SK-N-MC (cell line): ENCODE measurements at regions not wholly inside any gene's neighbourhood (a gene's known extent, or its start where the extent isn't known, plus 50 kb on each side); places are given as distances from the start of the nearest gene placed in this dataset.

Source experiments
- DNase-seq: peaks from one replicate; pipeline ENCODE4 v3.0.0-alpha.2; 2011; ENCODE audit warnings: low read depth, low spot score
- H3K27ac ChIP-seq: fragments of 200-600 bp; sonication (generic); 2 replicates; pipeline ENCODE4 v1.5.1; 2016; ENCODE audit warnings: mixed run types
- H3K36me3 ChIP-seq: fragments of 200-600 bp; sonication (generic); 2 replicates; pipeline ENCODE4 v1.6.1; 2017; ENCODE audit warnings: antibody characterized with exemption, low read length, mixed read lengths; ENCODE audit not compliant: insufficient read depth
- H3K4me3 ChIP-seq: fragments of 200-600 bp; sonication (generic); 2 replicates; pipeline ENCODE4 v1.5.1; 2016
- H3K9ac ChIP-seq: fragments of 200-600 bp; sonication (generic); 2 replicates; pipeline ENCODE4 v1.8.0; 2017; ENCODE audit warnings: mixed run types, mixed read lengths; ENCODE audit not compliant: insufficient read length
- H3K9me3 ChIP-seq: fragments of 200-600 bp; sonication (generic); 2 replicates; pipeline ENCODE4 v1.6.1; 2017; ENCODE audit warnings: low read depth, mild to moderate bottlenecking, antibody characterized with exemption, low read length, moderate library complexity, mixed read lengths
- EZH2 ChIP-seq: fragments of 200-600 bp; sonication (generic); IDR thresholded peaks from one replicate; pipeline ENCODE4 v1.6.1; 2017; ENCODE audit warnings: antibody characterized with exemption
- FOXP2 ChIP-seq: optimal IDR thresholded peaks from 2 replicates; pipeline ENCODE3; 2011; ENCODE audit warnings: mild to moderate bottlenecking, moderate library complexity; ENCODE audit not compliant: insufficient read depth; ENCODE audit errors: extremely low read length, control extremely low read depth
- POLR2AphosphoS5 ChIP-seq: IDR thresholded peaks from 2 replicates; pipeline ENCODE4 v1.6.1; 2012; ENCODE audit warnings: mild to moderate bottlenecking, low read depth, low read length, borderline replicate concordance

DNA sequence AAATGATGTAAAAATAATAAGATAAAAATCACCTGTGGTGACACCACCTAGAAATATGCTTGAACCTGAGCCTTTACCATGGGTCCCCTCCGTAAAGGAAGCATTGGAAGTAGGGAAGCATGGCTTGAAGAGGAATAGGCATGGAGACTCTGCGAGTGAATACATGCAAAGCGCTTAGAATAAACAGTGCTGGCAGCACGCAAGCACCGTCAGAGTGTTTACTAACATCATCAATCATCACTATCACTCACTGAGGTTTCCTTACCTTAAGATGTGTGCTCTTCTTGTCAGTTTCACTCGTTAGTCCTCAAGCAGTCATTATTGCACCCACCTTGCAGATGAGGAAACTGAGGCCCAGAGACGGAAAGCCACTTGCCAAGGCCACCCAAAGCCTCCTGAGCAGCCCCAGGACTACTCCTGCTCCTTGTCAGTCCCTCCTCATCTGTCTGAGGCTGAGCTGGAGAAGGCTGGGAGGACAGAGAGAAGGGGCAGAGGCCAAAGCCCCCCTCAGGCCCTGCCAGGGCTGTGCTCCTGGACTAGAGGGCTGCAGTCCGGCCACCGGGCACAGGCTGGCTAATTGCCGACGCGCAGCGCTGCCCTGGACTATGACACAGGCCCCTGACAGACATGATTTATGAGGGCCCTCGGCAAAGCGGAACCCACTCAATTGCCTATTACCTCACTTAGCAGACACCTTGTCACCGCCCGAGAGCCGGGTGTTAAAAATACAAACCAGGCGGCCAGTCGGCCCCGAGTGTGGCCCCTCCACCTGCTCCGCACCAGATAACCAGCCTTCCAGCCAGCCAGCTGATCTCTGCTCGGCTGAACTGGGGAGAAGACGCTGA lies 168.9 kb downstream of the MN1 start:
- no peak overlapping the region for H3K27ac ChIP-seq
- no peak overlapping the region for H3K9ac ChIP-seq
- H3K36me3 ChIP-seq: no peaks in the 10 kb centered on the region
- H3K9me3 ChIP-seq: no peaks in the 10 kb centered on the region
- TF ChIP-seq FOXP2 (no peak), EZH2 (no peak), POLR2AphosphoS5 (no peak)
- no peak overlapping the region for H3K4me3 ChIP-seq
- no peak for DNase-seq

DNA sequence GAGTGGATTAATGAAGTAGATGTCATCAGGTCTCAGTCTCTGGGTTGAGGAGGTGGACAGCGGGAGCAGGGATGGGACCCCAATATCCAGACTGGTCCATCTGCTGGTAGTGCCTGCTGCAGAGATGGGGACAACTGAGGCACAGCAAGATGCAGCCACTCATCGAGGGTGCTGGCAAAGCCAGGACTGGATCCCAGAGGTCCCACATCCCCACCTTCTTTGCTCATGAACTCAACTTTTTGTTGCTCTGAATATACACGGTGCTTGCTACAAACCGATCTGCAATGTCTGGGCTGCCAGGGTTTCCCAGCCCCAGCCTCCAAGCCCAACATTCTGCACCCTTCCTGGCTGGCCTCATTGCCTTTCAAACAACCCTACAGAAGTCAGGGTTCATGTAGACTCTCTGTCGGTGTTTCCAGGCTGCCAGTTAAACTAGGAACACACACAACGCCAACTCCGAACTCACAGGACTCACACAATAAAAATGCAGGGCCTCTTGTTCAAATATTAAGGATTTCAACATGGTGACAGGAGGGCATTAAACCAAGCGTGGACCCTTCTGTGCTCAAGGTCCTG lies 168.2 kb downstream of the MN1 start:
- H3K27ac ChIP-seq: no peak overlapping the region
- no peak overlapping the region for H3K4me3 ChIP-seq
- no peak for DNase-seq
- TF ChIP-seq FOXP2 (no peak), POLR2AphosphoS5 (no peak), EZH2 (no peak)
- H3K36me3 ChIP-seq: no peaks in the 10 kb centered on the region
- no peaks in the 10 kb centered on the region for H3K9me3 ChIP-seq
- H3K9ac ChIP-seq: no peak overlapping the region

DNA sequence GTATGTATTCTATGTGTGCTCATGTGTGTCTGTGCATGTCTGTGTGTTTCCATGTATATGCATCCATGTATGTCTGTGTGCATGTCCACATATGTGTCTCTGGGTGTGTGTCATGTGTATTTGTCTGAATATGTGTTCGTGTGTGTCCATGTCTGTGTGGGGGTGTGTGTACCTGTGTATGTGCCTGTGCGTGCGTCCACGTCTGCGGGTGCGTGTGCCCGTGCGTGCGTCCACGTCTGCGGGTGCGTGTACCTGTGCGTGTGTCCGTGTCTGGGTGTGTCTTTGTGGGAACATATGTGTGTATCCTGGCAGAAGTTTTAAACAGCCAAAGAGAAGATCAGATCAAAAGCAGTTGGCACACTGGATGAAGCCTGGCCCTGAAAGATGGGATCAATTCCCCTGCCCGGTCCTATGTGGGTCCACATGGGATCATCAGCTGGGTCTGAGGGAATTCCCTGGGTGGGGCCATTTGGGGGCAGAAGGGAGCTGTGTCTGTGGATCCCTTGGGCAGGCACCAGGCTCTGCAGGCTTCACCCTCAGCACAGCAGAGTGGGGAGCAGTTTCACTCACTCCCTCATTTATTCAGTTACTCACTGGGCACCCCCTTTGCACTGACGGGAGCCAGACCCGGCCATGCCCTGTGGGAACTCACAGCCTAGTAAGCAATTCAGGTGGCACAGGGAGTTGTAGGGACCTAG lies 167.4 kb downstream of the MN1 start:
- Histone ChIP-seq H3K9ac (no peak overlapping the region), H3K27ac (no peak overlapping the region), H3K4me3 (no peak overlapping the region), H3K36me3 (no peaks in the 10 kb centered on the region), H3K9me3 (no peaks in the 10 kb centered on the region)
- no peak for TF ChIP-seq EZH2
- DNase-seq: no peak

DNA sequence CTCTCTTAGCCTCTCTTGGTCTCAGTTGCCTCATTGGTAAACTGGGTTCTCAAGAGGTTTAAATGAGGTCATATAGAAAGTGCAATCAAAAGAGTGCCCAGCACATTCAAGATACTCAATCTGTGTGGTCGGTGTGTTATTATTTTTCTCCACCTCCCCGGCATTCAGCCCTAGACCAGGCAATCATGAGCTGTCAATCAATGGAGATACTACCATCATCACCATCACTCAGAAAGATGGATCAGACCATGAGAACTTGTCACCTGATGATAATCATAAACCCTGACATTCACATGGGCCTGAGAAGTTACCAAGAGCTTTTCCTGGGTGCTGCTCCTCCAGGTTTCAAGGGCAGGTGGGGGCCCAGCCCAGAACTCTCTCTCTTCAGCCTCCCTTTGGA lies 166.1 kb downstream of the MN1 start:
- no peak overlapping the region for H3K4me3 ChIP-seq
- no peaks in the 10 kb centered on the region for H3K36me3 ChIP-seq
- no peak overlapping the region for H3K9ac ChIP-seq
- no peak overlapping the region for H3K27ac ChIP-seq
- no peaks in the 10 kb centered on the region for H3K9me3 ChIP-seq
- no peak for TF ChIP-seq EZH2
- TF ChIP-seq FOXP2: no peak
- no peak for TF ChIP-seq POLR2AphosphoS5
- no peak for DNase-seq

DNA sequence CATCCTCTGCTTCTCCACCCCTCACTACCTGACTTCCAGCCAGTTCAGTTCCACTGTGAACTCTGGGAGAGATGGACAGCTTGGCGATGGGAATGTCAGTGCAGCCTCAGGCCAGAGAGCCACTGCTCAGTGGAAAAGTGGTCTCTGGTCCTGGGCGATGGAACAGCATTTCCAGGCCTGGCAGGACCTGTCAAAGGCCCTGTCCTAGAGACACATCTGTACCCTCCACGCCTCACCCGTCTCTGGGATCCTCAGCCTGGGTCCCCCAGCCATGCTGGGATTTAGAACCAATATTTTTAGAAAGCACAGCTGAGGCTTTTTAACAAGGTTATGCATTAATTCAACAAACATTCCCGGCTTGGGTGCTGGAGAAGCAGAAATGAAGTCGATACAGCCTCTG lies 165.7 kb downstream of the MN1 start:
- TF ChIP-seq FOXP2: no peak
- TF ChIP-seq EZH2: no peak
- no peak for TF ChIP-seq POLR2AphosphoS5
- Histone ChIP-seq H3K4me3 (no peak overlapping the region), H3K9ac (no peak overlapping the region), H3K36me3 (no peaks in the 10 kb centered on the region), H3K27ac (no peak overlapping the region), H3K9me3 (no peaks in the 10 kb centered on the region)
- no peak for DNase-seq

DNA sequence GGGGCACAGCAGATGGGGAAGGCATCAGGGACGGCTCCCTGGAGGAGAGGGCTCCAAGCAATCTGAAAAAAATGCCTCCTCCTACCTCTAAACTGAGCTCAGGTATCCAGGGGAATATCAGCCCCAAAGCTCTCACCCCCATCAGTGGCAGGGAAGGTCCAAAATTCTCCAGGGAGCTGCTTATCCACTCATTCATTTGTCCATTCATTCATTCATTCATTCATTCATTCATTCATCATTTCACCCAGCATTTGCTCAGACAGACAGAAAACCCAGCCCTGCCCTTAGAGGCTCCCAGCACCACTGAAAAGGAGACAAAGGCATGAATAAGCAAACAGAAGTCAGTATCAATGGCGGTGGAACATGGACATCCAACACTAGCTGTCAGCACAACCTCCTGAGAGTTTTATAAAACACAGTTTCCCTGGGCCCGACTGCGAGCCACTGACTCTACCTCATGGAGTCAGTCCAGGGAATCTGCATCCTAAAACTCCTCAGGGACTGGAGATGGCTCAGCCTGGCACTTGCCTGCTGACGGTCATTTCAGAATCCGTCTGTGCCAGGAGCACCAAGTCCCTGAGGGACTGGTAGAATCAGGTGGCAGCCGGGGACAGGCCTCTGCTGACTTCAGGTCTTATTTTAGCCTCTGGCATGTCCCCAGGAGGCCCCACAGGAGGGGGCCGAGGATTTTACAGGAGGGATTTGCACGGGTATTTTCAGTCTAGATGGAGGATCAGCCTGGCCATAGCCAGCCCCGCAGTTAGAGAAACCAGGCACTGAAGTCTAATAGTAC lies 164.6 kb downstream of the MN1 start:
- DNase-seq: no peak
- Histone ChIP-seq H3K27ac (no peak overlapping the region), H3K9ac (no peak overlapping the region), H3K4me3 (no peak overlapping the region), H3K36me3 (no peaks in the 10 kb centered on the region), H3K9me3 (no peaks in the 10 kb centered on the region)
- TF ChIP-seq POLR2AphosphoS5 (no peak), EZH2 (no peak), FOXP2 (no peak)

DNA sequence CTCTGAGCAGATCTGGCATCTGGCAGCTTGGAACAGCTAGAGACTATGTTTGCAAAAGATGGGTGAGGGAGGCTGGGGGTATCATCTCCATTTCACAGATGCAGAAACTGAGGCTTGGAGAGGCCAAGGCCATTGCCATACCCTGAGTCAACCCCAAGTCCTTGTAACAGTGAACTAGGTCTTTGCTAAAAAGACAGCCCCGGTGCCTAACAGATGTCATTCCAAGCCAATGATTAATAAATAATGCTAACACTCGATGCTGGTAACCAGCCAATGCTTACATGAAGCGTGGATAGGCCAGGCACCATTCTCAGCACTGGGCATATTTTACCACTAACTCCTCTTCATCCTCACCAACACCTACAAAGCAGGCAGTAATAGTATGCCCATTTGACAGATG lies 164.0 kb downstream of the MN1 start:
- H3K27ac ChIP-seq: no peak overlapping the region
- no peak for TF ChIP-seq EZH2
- DNase-seq: no peak
- H3K9me3 ChIP-seq: no peaks in the 10 kb centered on the region
- no peaks in the 10 kb centered on the region for H3K36me3 ChIP-seq
- no peak overlapping the region for H3K9ac ChIP-seq
- H3K4me3 ChIP-seq: no peak overlapping the region
